IMR-90 (cell line): ENCODE measurements at regions not wholly inside any gene's neighbourhood (a gene's known extent, or its start where the extent isn't known, plus 50 kb on each side); places are given as distances from the start of the nearest gene placed in this dataset.
"Not testable (repeated sequence)": the region's sequence is repeated elsewhere in the genome, so short reads cannot be mapped to it uniquely, and the experiment has no call there.

Source experiments
- ATAC-seq: fragments of 200-7000 bp; cut with Tn5 transposase; 2 replicates; pipeline ENCODE4 v1.9.1; 2020; ENCODE audit warnings: low read depth, mild to moderate bottlenecking, moderate library complexity
- BruUV-seq: library from RNA; stranded (reverse); fragments of 400-500 nt; replicated peaks from 2 replicates; lab custom pipeline; 2021; lab: Mats Ljungman, UMichigan
- CTCF ChIA-PET: fragments of 300-600 bp; formaldehyde crosslinking; extraction: SDS; loops from one replicate; lab custom pipeline; 2021; ENCODE audit warnings: antibody characterized with exemption; lab: Yijun Ruan, JAX
- POLR2A ChIA-PET: fragments of 300-600 bp; sonication (Branson Sonifier 250); formaldehyde crosslinking; loops from one replicate; lab custom pipeline; 2022; ENCODE audit warnings: antibody characterized with exemption; ENCODE audit not compliant: unreplicated experiment; lab: Charles Lee
- DNase-seq: peaks from one replicate; pipeline ENCODE4 v3.0.0; 2013
- H2AFZ ChIP-seq: replicated peaks from 2 replicates; pipeline ENCODE3; 2013; ENCODE audit warnings: low read length, mild to moderate bottlenecking; ENCODE audit not compliant: poor library complexity
- H2AK5ac ChIP-seq: 2 replicates; pipeline ENCODE4 v1.6.1; 2013; ENCODE audit warnings: low read depth, low read length, inconsistent platforms
- H2AK9ac ChIP-seq: replicated peaks from 2 replicates; pipeline ENCODE3; 2013; ENCODE audit warnings: mild to moderate bottlenecking, low read depth, low read length, moderate library complexity; ENCODE audit not compliant: poor library complexity
- H2BK120ac ChIP-seq: 2 replicates; pipeline ENCODE4 v1.6.1; 2013; ENCODE audit warnings: low read depth, low read length, inconsistent platforms
- H2BK15ac ChIP-seq: 3 replicates; pipeline ENCODE4 v1.6.1; 2013; ENCODE audit warnings: low read depth, low read length, inconsistent platforms
- H2BK20ac ChIP-seq: 2 replicates; pipeline ENCODE4 v1.6.1; 2013; ENCODE audit warnings: low read depth, mild to moderate bottlenecking, inconsistent platforms, low read length, moderate library complexity
- H2BK5ac ChIP-seq: 2 replicates; pipeline ENCODE4 v1.6.1; 2013; ENCODE audit warnings: mild to moderate bottlenecking, low read depth, low read length, inconsistent platforms; ENCODE audit not compliant: poor library complexity, severe bottlenecking
- H3K14ac ChIP-seq: replicated peaks from 2 replicates; pipeline ENCODE4 v1.6.1; 2013; ENCODE audit warnings: low read depth, low read length, inconsistent platforms
- H3K18ac ChIP-seq: 2 replicates; pipeline ENCODE4 v1.6.1; 2013; ENCODE audit warnings: low read depth, low read length, control low read depth
- H3K23ac ChIP-seq: 2 replicates; pipeline ENCODE4 v1.6.1; 2013; ENCODE audit warnings: low read depth, low read length, inconsistent platforms
- H3K27ac ChIP-seq: 2 replicates; pipeline ENCODE4 v1.5.1; 2013; ENCODE audit warnings: mild to moderate bottlenecking, control low read depth, low read length; ENCODE audit not compliant: insufficient read depth
- H3K27me3 ChIP-seq: 2 replicates; pipeline ENCODE4 v1.6.1; 2013; ENCODE audit warnings: low read length; ENCODE audit not compliant: control insufficient read depth, insufficient read depth
- H3K36me3 ChIP-seq: 2 replicates; pipeline ENCODE4 v1.6.1; 2013; ENCODE audit warnings: low read length, mixed read lengths; ENCODE audit not compliant: control insufficient read depth, insufficient read depth
- H3K4ac ChIP-seq: 2 replicates; pipeline ENCODE4 v1.6.1; 2013; ENCODE audit warnings: low read depth, low read length, inconsistent platforms
- H3K4me1 ChIP-seq: 2 replicates; pipeline ENCODE4 v1.6.1; 2013; ENCODE audit warnings: low read length, mixed read lengths; ENCODE audit not compliant: control insufficient read depth, insufficient read depth
- H3K4me2 ChIP-seq: 2 replicates; pipeline ENCODE4 v1.6.1; 2013; ENCODE audit warnings: low read depth, mild to moderate bottlenecking, control low read depth, low read length, moderate library complexity
- H3K4me3 ChIP-seq: 2 replicates; pipeline ENCODE4 v1.5.1; 2013; ENCODE audit warnings: low read depth, mild to moderate bottlenecking, control low read depth, low read length, moderate library complexity; ENCODE audit not compliant: insufficient read depth
- H3K56ac ChIP-seq: 2 replicates; pipeline ENCODE4 v1.6.1; 2013; ENCODE audit warnings: low read length, inconsistent platforms; ENCODE audit not compliant: insufficient read depth; ENCODE audit errors: extremely low read depth
- H3K79me1 ChIP-seq, 2 experiments: 2 replicates each; pipeline ENCODE4 v1.6.1; 2013; ENCODE audit warnings: low read length in 2 of 2, inconsistent platforms in 1 of 2, low read depth in 1 of 2
- H3K9ac ChIP-seq: 2 replicates; pipeline ENCODE4 v1.6.1; 2013; ENCODE audit warnings: low read depth, low read length, control low read depth
- H3K9me1 ChIP-seq: 2 replicates; pipeline ENCODE4 v1.6.1; 2013; ENCODE audit warnings: low read length, inconsistent platforms; ENCODE audit not compliant: insufficient read depth
- H3K9me3 ChIP-seq: 2 replicates; pipeline ENCODE4 v1.6.1; 2013; ENCODE audit warnings: low read length; ENCODE audit not compliant: control insufficient read depth, insufficient read depth
- H4K20me1 ChIP-seq: 2 replicates; pipeline ENCODE4 v1.6.1; 2013; ENCODE audit warnings: low read length, inconsistent platforms; ENCODE audit not compliant: insufficient read depth
- H4K5ac ChIP-seq: 2 replicates; pipeline ENCODE4 v1.6.1; 2013; ENCODE audit warnings: mild to moderate bottlenecking, low read depth, low read length, control low read depth
- H4K8ac ChIP-seq, 2 experiments: 2 replicates each; pipeline ENCODE4 v1.6.1; 2013; ENCODE audit warnings: low read depth in 2 of 2, low read length in 2 of 2, control low read depth in 1 of 2, inconsistent platforms in 1 of 2
- H4K91ac ChIP-seq: 2 replicates; pipeline ENCODE4 v1.6.1; 2013; ENCODE audit warnings: low read depth, low read length, inconsistent platforms; ENCODE audit not compliant: insufficient read depth
- MAFK ChIP-seq: IDR thresholded peaks from 2 replicates; pipeline ENCODE4 v1.6.1; 2012; ENCODE audit warnings: low read depth, low read length, improper control_type of control experiment
- RFX5 ChIP-seq: IDR thresholded peaks from 2 replicates; pipeline ENCODE4 v1.8.0; 2012; ENCODE audit warnings: low read depth, mild to moderate bottlenecking, low read length, moderate library complexity
- WGBS, 2 experiments: methylation state at CpG; one replicate each; pipeline versions ENCODE4 v1.1.5 to v1.1.7; 2013; ENCODE audit warnings: missing lambda C conversion rate in 2 of 2; ENCODE audit not compliant: insufficient read length in 1 of 2; ENCODE audit errors: extremely low coverage in 2 of 2; 5-methylcytosine and 5-hydroxymethylcytosine counted together
- dilution Hi-C: fragments of 300-500 bp; cut with HindIII; formaldehyde crosslinking; loops from one replicate; pipeline ENCODE4 v1.14.3; 2018; ENCODE audit warnings: low sequenced_read_pairs; ENCODE audit not compliant: unreplicated experiment
- in situ Hi-C: fragments of 300-500 bp; cut with MboI; formaldehyde crosslinking; loops from 3 replicates; pipeline ENCODE4 v1.14.3; 2019; ENCODE audit warnings: low sequenced_read_pairs, inconsistent platforms, mixed read lengths
- intact Hi-C: fragments of 100-400 bp; cut with micrococcal nuclease; formaldehyde crosslinking; loops from 2 replicates; pipeline ENCODE4 v1.10.0; 2022
- TF ChIP-seq, protein P1 (sequence below): conservative IDR thresholded peaks from 2 replicates; pipeline ENCODE4 v1.5.1; 2012; ENCODE audit warnings: mild to moderate bottlenecking, low read depth, low read length, improper control_type of control experiment

GRCh38 chr1:238912148-238912547 is 474.2 kb upstream of the CHRM3 start:
- POLR2A ChIA-PET = no interaction called here
- H2BK20ac ChIP-seq = no peak overlapping the region
- BruUV-seq = no TSS peak
- no peaks in the 10 kb centered on the region for H3K79me1 ChIP-seq
- H4K5ac ChIP-seq = no peak overlapping the region
- WGBS, 2 experiments = no CpG with 5 or more reads among the region's 1 CpG
- no peak overlapping the region for H3K27ac ChIP-seq
- H4K20me1 ChIP-seq = no peaks in the 10 kb centered on the region
- CTCF ChIA-PET = no interaction called here
- no peak overlapping the region for H2AK9ac ChIP-seq
- no peaks in the 10 kb centered on the region; the same call in 1 of the 2 replicates for H3K9me3 ChIP-seq
- H3K36me3 ChIP-seq = no peaks in the 10 kb centered on the region
- DNase-seq = no peak
- no peak overlapping the region for H3K56ac ChIP-seq
- no peak overlapping the region for H2AFZ ChIP-seq
- in situ Hi-C loops (no loop called here), intact Hi-C loops (no loop called here), dilution Hi-C loops (no loop called here)
- no peak overlapping the region for H2BK5ac ChIP-seq
- H3K27me3 ChIP-seq = no peaks in the 10 kb centered on the region
- no peak overlapping the region for H3K9ac ChIP-seq
- H2BK120ac ChIP-seq = no peak overlapping the region
- H3K4me1 ChIP-seq = no peaks in the 10 kb centered on the region
- H2AK5ac ChIP-seq = no peak overlapping the region
- no peak for ATAC-seq
- TF ChIP-seq, protein P1, sequence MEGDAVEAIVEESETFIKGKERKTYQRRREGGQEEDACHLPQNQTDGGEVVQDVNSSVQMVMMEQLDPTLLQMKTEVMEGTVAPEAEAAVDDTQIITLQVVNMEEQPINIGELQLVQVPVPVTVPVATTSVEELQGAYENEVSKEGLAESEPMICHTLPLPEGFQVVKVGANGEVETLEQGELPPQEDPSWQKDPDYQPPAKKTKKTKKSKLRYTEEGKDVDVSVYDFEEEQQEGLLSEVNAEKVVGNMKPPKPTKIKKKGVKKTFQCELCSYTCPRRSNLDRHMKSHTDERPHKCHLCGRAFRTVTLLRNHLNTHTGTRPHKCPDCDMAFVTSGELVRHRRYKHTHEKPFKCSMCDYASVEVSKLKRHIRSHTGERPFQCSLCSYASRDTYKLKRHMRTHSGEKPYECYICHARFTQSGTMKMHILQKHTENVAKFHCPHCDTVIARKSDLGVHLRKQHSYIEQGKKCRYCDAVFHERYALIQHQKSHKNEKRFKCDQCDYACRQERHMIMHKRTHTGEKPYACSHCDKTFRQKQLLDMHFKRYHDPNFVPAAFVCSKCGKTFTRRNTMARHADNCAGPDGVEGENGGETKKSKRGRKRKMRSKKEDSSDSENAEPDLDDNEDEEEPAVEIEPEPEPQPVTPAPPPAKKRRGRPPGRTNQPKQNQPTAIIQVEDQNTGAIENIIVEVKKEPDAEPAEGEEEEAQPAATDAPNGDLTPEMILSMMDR = no peak
- TF ChIP-seq RFX5 (no peak), MAFK (peak; percentile 20; the same call in 1 of the 2 replicates)
- no peak overlapping the region for H3K23ac ChIP-seq
- H4K8ac ChIP-seq = no peak overlapping the region
- H3K4me3 ChIP-seq = no peak overlapping the region
- H2BK15ac ChIP-seq = no peak overlapping the region
- H3K4ac ChIP-seq = no peak overlapping the region
- H3K4me2 ChIP-seq = no peak overlapping the region
- no peak overlapping the region for H3K18ac ChIP-seq
- H3K14ac ChIP-seq = no peak overlapping the region
- no peaks in the 10 kb centered on the region for H3K9me1 ChIP-seq
- no peak overlapping the region for H4K91ac ChIP-seq

DNA sequence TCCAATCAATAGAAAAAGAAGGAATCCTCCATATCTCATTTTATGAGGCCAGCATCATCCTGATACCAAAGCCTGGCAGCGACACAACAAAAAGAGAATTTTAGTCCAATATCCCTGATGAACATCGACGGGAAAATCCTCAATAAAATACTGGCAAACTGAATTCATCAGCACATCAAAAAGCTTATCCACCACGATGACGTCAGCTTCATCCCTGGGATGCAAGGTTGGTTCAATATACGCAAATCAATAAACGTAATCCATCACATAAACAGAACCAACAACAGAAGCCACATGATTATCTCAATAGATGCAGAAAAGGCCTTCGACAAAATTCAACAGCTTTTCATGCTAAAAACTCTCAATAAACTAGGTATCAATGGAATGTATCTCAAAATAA is 483.6 kb upstream of the CHRM3 start:
- H2BK120ac ChIP-seq, intact Hi-C loops: not testable (repeated sequence)

More for the DNA sequence above, 483.6 kb upstream of the CHRM3 start:
- H2BK20ac ChIP-seq, H3K18ac ChIP-seq, H3K27ac ChIP-seq, ATAC-seq, H2AFZ ChIP-seq, H3K79me1 ChIP-seq, H4K5ac ChIP-seq, H3K27me3 ChIP-seq, H2AK5ac ChIP-seq, H3K4me2 ChIP-seq, H3K9me3 ChIP-seq, H2AK9ac ChIP-seq, H3K9ac ChIP-seq, H3K9me1 ChIP-seq, H3K36me3 ChIP-seq, BruUV-seq, H4K8ac ChIP-seq, in situ Hi-C loops, H2BK15ac ChIP-seq, CTCF ChIA-PET, H3K56ac ChIP-seq, DNase-seq, H2BK5ac ChIP-seq, H3K4me1 ChIP-seq, dilution Hi-C loops, H3K4ac ChIP-seq, H3K4me3 ChIP-seq, H4K91ac ChIP-seq, H3K14ac ChIP-seq, POLR2A ChIA-PET, H4K20me1 ChIP-seq, H3K23ac ChIP-seq: not testable (repeated sequence)
- no CpG with 5 or more reads among the region's 8 CpGs for WGBS, 2 experiments
